HepG2 (cell line): ENCODE measurements at regions not wholly inside any gene's neighbourhood (a gene's known extent, or its start where the extent isn't known, plus 50 kb on each side); places are given as distances from the start of the nearest gene placed in this dataset.

Experiments used
- ATAC-seq: fragments of 200-7000 bp; cut with Tn5 transposase; 3 replicates; pipeline ENCODE4 v1.9.1; 2020; ENCODE audit warnings: mild to moderate bottlenecking, moderate library complexity
- BruUV-seq: library from RNA; stranded (reverse); fragments of 400-500 nt; replicated peaks from 2 replicates; lab custom pipeline; 2021; lab: Mats Ljungman, UMichigan
- CTCF ChIA-PET: fragments of 300-600 bp; formaldehyde crosslinking; extraction: SDS; loops from one replicate; lab custom pipeline; 2021; ENCODE audit warnings: low total read pairs, inconsistent platforms, low intra/inter-chr PET ratio; lab: Yijun Ruan, JAX
- POLR2A ChIA-PET: fragments of 350-600 bp; sonication (Branson Sonifier 250); formaldehyde crosslinking; loops from one replicate; lab custom pipeline; 2020; ENCODE audit warnings: antibody characterized with exemption, inconsistent platforms; lab: Yijun Ruan, JAX
- DNase-seq: peaks from one replicate; pipeline ENCODE4 v3.0.0-alpha.2; 2015; ENCODE audit warnings: low spot score
- FAIRE-seq: peaks from 3 replicates; lab custom pipeline; 2011; peaks lifted over from hg19 to GRCh38; lab: Jason Lieb, UNC
- H2AFZ ChIP-seq: one replicate; pipeline ENCODE4 v1.6.1; 2011; ENCODE audit warnings: low read length, inconsistent platforms
- H3K27ac ChIP-seq: fragments of 300-600 bp; 3 replicates; pipeline ENCODE4 v1.8.0; 2011; ENCODE audit warnings: mixed run types, mild to moderate bottlenecking, mixed read lengths, low read length, inconsistent platforms; ENCODE audit not compliant: insufficient read depth; ENCODE audit errors: extremely low read length
- H3K27me3 ChIP-seq, 2 experiments: fragments of 200-600 bp in 1 of 2; 2 replicates in 1 of 2; 3 replicates in 1 of 2; pipeline versions ENCODE4 v1.6.0 to v1.8.0; 2011; ENCODE audit warnings: low read length in 2 of 2, mild to moderate bottlenecking in 2 of 2, moderate library complexity in 2 of 2, inconsistent platforms in 1 of 2; ENCODE audit not compliant: insufficient read depth in 2 of 2, control insufficient read depth in 1 of 2
- H3K36me3 ChIP-seq, 2 experiments: fragments of 200-600 bp in 1 of 2; replicated peaks in 1 of 2; 2 replicates in 1 of 2; 3 replicates in 1 of 2; pipeline versions ENCODE4 v1.5.1 to v1.8.0; 2011; ENCODE audit warnings: low read length in 2 of 2, inconsistent platforms in 1 of 2; ENCODE audit not compliant: insufficient read depth in 2 of 2, control insufficient read depth in 1 of 2
- H3K4me1 ChIP-seq: 2 replicates; pipeline ENCODE4 v1.5.1; 2012; ENCODE audit warnings: low read length, inconsistent platforms; ENCODE audit not compliant: insufficient read depth
- H3K4me2 ChIP-seq: 2 replicates; pipeline ENCODE4 v1.6.0; 2011; ENCODE audit warnings: low read depth, low read length, inconsistent platforms
- H3K4me3 ChIP-seq, 3 experiments: fragments of 200-600 bp in 1 of 3; sonication (generic), shearing (Covaris generic) in 1 of 3; replicated peaks in 1 of 3; 2 replicates each; pipeline ENCODE4 v1.5.1; 2011 to 2016; ENCODE audit warnings: low read length in 3 of 3, inconsistent platforms in 2 of 3, low read depth in 2 of 3, mild to moderate bottlenecking in 2 of 3, control low read depth in 1 of 3, mixed read lengths in 1 of 3; ENCODE audit not compliant: insufficient read depth in 1 of 3
- H3K79me2 ChIP-seq: one replicate; pipeline ENCODE4 v1.6.1; 2011; ENCODE audit warnings: low read length, inconsistent platforms; ENCODE audit not compliant: insufficient read depth
- H3K9ac ChIP-seq: 2 replicates; pipeline ENCODE4 v1.6.0; 2011; ENCODE audit warnings: mild to moderate bottlenecking, low read depth, low read length, inconsistent platforms; ENCODE audit not compliant: insufficient read depth
- H3K9me3 ChIP-seq: 2 replicates; pipeline ENCODE4 v1.5.1; 2012; ENCODE audit warnings: mild to moderate bottlenecking, low read length
- H4K20me1 ChIP-seq: 2 replicates; pipeline ENCODE4 v1.6.0; 2011; ENCODE audit warnings: inconsistent platforms, mild to moderate bottlenecking, low read length, moderate library complexity; ENCODE audit not compliant: insufficient read depth
- BRCA1 ChIP-seq: sonication (generic); formaldehyde crosslinking; IDR thresholded peaks from 2 replicates; pipeline ENCODE4 v1.4.0; 2020; ENCODE audit warnings: missing genetic modification reagents
- FOXM1 ChIP-seq: sonication (generic); formaldehyde crosslinking; IDR thresholded peaks from 2 replicates; pipeline ENCODE4 v1.5.0; 2020; ENCODE audit warnings: missing genetic modification reagents
- GABPA ChIP-seq, 2 experiments: IDR thresholded peaks; 2 replicates each; pipeline ENCODE4 v1.6.1; 2011 to 2016; ENCODE audit warnings: low read depth in 2 of 2, low read length in 1 of 2, missing biosample characterization in 1 of 2, missing genetic modification characterization in 1 of 2
- PLRG1 ChIP-seq: fragments of 450-650 bp; conservative IDR thresholded peaks from 2 replicates; pipeline ENCODE4 v1.6.1; 2016
- POLR2AphosphoS5 ChIP-seq: IDR thresholded peaks from 2 replicates; pipeline ENCODE4 v1.6.1; 2012; ENCODE audit warnings: low read depth, low read length
- RAD51 ChIP-seq: fragments of 450-650 bp; IDR thresholded peaks from 2 replicates; pipeline ENCODE4 v1.6.1; 2016; ENCODE audit warnings: borderline replicate concordance
- SRY ChIP-seq: sonication (generic); formaldehyde crosslinking; IDR thresholded peaks from 2 replicates; pipeline ENCODE4 v1.8.0; 2022; ENCODE audit warnings: mild to moderate bottlenecking, missing genetic modification reagents
- SYNCRIP ChIP-seq: fragments of 200-400 bp; formaldehyde crosslinking; IDR thresholded peaks from 2 replicates; pipeline ENCODE4 v1.6.1; 2018; ENCODE audit warnings: mild to moderate bottlenecking, low read depth, low read length; ENCODE audit not compliant: insufficient read depth
- TBL1XR1 ChIP-seq: fragments of 150-350 bp; IDR thresholded peaks from 2 replicates; pipeline ENCODE4 v1.6.1; 2014; ENCODE audit warnings: borderline replicate concordance, low read length; ENCODE audit not compliant: partially characterized antibody
- TBX2 ChIP-seq: sonication (generic); formaldehyde crosslinking; IDR thresholded peaks from 2 replicates; pipeline ENCODE4 v1.5.0; 2020; ENCODE audit warnings: missing genetic modification reagents, mild to moderate bottlenecking, borderline replicate concordance
- ZNF10 ChIP-seq: sonication (generic); formaldehyde crosslinking; IDR thresholded peaks from 2 replicates; pipeline ENCODE4 v1.4.0; 2020; ENCODE audit warnings: mild to moderate bottlenecking, low read depth, missing genetic modification reagents, borderline replicate concordance
- ZNF510 ChIP-seq: sonication (generic); formaldehyde crosslinking; IDR thresholded peaks from 2 replicates; pipeline ENCODE4 v1.4.0; 2020; ENCODE audit warnings: low read depth, mild to moderate bottlenecking, missing genetic modification reagents
- ZNF782 ChIP-seq: sonication (generic); formaldehyde crosslinking; IDR thresholded peaks from 2 replicates; pipeline ENCODE4 v1.4.0; 2020; ENCODE audit warnings: missing genetic modification reagents, mild to moderate bottlenecking, borderline replicate concordance
- ZNF879 ChIP-seq: sonication (generic); formaldehyde crosslinking; IDR thresholded peaks from 2 replicates; pipeline ENCODE4 v1.8.1; 2023; ENCODE audit warnings: missing genetic modification reagents
- WGBS: methylation state at CpG from one replicate; pipeline ENCODE4 v1.1.6; 2017; ENCODE audit warnings: low lambda C conversion rate; 5-methylcytosine and 5-hydroxymethylcytosine counted together
- in situ Hi-C: cut with HindIII; loops from 2 replicates; pipeline ENCODE4 v1.10.0; 2017; ENCODE audit warnings: low pct_unique_long_range_greater_than_20kb; ENCODE audit not compliant: extremely low pct_ligation_motif_present
- intact Hi-C: fragments of 100-400 bp; cut with micrococcal nuclease; formaldehyde crosslinking; loops from one replicate; pipeline ENCODE4 v1.10.0; 2022; ENCODE audit not compliant: unreplicated experiment
- TF ChIP-seq, protein P1 (sequence below): sonication (generic); formaldehyde crosslinking; IDR thresholded peaks from 2 replicates; pipeline ENCODE4 v1.8.1; 2023; ENCODE audit warnings: missing genetic modification reagents, inconsistent platforms, borderline replicate concordance
- TF ChIP-seq, protein P2 (sequence below): sonication (generic); formaldehyde crosslinking; conservative IDR thresholded peaks from 2 replicates; pipeline ENCODE4 v1.8.0; 2022; ENCODE audit warnings: missing genetic modification reagents
- TF ChIP-seq, protein P3 (sequence below): IDR thresholded peaks from 2 replicates; pipeline ENCODE4 v1.6.1; 2016

DNA sequence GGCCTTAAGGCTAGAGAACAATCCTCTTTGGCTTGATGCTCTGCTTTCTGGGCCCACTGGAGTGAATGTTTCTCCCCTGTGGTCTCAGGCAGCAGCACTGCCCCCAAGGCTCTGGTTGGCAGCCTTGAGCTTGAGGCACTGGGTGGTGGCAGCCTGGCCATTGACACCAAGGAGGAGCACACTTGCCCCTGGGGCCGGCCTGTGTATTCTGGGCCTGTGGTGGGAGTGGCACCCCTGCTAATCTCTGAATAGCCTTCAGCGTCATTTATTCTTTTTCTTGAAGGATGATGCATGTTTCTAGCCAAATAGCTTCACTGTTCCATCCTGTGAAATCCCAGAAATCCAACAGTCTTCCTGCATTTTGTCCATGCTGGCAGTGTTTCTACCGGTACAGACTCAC is 191.4 kb downstream of the OLFM4 start:
- BruUV-seq, result no TSS peak
- CTCF ChIA-PET, result no interaction called here
- DNase-seq (no peak), ATAC-seq (no peak), FAIRE-seq (no peak)
- in situ Hi-C loops, result no loop called here
- Histone ChIP-seq H3K27me3 (no peaks in the 10 kb centered on the region), H2AFZ (no peak overlapping the region), H4K20me1 (no peaks in the 10 kb centered on the region), H3K4me1 (no peaks in the 10 kb centered on the region), H3K27ac (no peak overlapping the region), H3K36me3 (no peaks in the 10 kb centered on the region), H3K79me2 (no peaks in the 10 kb centered on the region), H3K4me2 (no peak overlapping the region), H3K9ac (no peak overlapping the region), H3K9me3 (peaks cover 8% of the 10 kb centered on the region), H3K4me3 (no peak overlapping the region)
- intact Hi-C loops, result no loop called here
- TF ChIP-seq POLR2AphosphoS5 (no peak), PLRG1 (no peak), ZNF510 (CRISPR knock-in tag) (no peak), SRY (no peak), TBL1XR1 (no peak), ZNF10 (no peak), RAD51 (no peak)
- TF ChIP-seq, protein P1, sequence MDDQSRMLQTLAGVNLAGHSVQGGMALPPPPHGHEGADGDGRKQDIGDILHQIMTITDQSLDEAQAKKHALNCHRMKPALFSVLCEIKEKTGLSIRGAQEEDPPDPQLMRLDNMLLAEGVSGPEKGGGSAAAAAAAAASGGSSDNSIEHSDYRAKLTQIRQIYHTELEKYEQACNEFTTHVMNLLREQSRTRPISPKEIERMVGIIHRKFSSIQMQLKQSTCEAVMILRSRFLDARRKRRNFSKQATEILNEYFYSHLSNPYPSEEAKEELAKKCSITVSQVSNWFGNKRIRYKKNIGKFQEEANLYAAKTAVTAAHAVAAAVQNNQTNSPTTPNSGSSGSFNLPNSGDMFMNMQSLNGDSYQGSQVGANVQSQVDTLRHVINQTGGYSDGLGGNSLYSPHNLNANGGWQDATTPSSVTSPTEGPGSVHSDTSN (CRISPR knock-in tag), result no peak
- POLR2A ChIA-PET, result no interaction called here
- 0% methylated on average over 2 of the region's 3 CpGs for WGBS

DNA sequence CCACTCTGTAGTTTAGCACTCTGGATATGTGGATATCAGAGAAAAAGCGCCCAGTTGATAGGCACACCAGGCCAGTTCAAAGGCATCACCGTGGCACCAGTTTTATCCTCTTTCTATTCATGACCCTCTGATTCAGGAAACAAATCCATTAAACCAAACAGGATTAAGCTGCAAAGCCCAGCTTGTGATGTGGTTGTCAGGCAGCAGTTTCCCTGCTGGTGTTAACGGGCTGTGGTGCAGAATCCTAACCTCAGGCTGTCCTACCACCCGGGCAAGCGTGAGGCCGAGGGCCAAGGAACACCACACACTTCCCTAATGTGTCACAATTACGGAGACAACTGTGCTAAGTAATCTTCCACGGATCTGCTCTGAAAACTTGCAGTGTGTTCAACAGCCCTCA is 209.1 kb downstream of the OLFM4 start:
- no peak overlapping the region for H3K27ac ChIP-seq
- no peak for FAIRE-seq
- H2AFZ ChIP-seq, result no peak overlapping the region
- H3K36me3 ChIP-seq, result no peaks in the 10 kb centered on the region
- no peaks in the 10 kb centered on the region for H3K9me3 ChIP-seq
- no peaks in the 10 kb centered on the region for H4K20me1 ChIP-seq
- intact Hi-C loops (no loop called here), in situ Hi-C loops (no loop called here)
- BruUV-seq, result no TSS peak
- CTCF ChIA-PET, result no interaction called here
- ATAC-seq, result no peak
- H3K4me2 ChIP-seq, result no peak overlapping the region
- peaks cover 3 to 4% of the 10 kb centered on the region in 2 experiments; a peak in 3 of 5 replicates for H3K27me3 ChIP-seq
- WGBS, result 0% methylated on average over 5 of the region's 8 CpGs
- H3K9ac ChIP-seq, result no peak overlapping the region
- H3K79me2 ChIP-seq, result no peaks in the 10 kb centered on the region
- DNase-seq, result no peak
- POLR2A ChIA-PET, result no interaction called here
- no peaks in the 10 kb centered on the region for H3K4me1 ChIP-seq
- no peak overlapping the region for H3K4me3 ChIP-seq
- no peak for TF ChIP-seq ZNF879 (CRISPR knock-in tag)
- TF ChIP-seq ZNF782 (CRISPR knock-in tag), result no peak
- no peak for TF ChIP-seq TBX2 (CRISPR knock-in tag)
- TF ChIP-seq FOXM1, result no peak
- no peak for TF ChIP-seq GABPA (IDR thresholded peaks at IDR 0.05; ENCODE audit: low read depth, low read length)
- no peak for TF ChIP-seq GABPA (CRISPR knock-in tag; IDR thresholded peaks at IDR 0.05; ENCODE audit: low read depth)
- no peak for TF ChIP-seq BRCA1
- TF ChIP-seq, protein P2, sequence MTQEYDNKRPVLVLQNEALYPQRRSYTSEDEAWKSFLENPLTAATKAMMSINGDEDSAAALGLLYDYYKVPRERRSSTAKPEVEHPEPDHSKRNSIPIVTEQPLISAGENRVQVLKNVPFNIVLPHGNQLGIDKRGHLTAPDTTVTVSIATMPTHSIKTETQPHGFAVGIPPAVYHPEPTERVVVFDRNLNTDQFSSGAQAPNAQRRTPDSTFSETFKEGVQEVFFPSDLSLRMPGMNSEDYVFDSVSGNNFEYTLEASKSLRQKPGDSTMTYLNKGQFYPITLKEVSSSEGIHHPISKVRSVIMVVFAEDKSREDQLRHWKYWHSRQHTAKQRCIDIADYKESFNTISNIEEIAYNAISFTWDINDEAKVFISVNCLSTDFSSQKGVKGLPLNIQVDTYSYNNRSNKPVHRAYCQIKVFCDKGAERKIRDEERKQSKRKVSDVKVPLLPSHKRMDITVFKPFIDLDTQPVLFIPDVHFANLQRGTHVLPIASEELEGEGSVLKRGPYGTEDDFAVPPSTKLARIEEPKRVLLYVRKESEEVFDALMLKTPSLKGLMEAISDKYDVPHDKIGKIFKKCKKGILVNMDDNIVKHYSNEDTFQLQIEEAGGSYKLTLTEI (CRISPR knock-in tag), result no peak
- no peak for TF ChIP-seq SYNCRIP
- TF ChIP-seq, protein P3, sequence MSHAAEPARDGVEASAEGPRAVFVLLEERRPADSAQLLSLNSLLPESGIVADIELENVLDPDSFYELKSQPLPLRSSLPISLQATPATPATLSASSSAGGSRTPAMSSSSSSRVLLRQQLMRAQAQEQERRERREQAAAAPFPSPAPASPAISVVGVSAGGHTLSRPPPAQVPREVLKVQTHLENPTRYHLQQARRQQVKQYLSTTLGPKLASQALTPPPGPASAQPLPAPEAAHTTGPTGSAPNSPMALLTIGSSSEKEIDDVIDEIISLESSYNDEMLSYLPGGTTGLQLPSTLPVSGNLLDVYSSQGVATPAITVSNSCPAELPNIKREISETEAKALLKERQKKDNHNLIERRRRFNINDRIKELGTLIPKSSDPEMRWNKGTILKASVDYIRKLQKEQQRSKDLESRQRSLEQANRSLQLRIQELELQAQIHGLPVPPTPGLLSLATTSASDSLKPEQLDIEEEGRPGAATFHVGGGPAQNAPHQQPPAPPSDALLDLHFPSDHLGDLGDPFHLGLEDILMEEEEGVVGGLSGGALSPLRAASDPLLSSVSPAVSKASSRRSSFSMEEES (CRISPR knock-in tag), result no peak
